ENCODE measurements at regions not wholly inside any gene's neighbourhood (a gene's known extent, or its start where the extent isn't known, plus 50 kb on each side); places are given as distances from the start of the nearest gene placed in this dataset.
"Not testable (repeated sequence)": the region's sequence is repeated elsewhere in the genome, so short reads cannot be mapped to it uniquely, and the experiment has no call there.

DNA sequence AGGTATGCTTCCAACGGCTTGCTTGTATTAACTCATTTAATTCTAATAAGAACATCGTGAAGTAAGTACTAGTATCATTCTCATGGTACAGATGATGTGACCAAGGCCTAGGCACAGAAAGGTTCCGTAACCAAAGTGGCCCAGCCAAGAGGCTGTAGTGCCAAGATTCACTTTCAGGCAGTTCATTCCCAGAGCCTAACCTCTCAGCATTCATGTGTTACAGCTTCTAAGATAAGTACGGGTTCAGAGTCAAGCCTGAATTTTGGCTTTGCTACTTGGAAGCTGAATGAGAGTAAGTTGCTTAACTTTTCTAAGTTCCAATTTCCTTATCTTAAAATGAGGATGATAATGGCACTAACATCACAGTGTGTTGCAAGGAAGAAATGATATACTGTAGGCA is 379.9 kb downstream of the AEBP2 start:
- FAIRE-seq (no peak), DNase-seq (ENCODE audit: insufficient read length, low spot score) (no peak)
- no peak for TF ChIP-seq POLR2AphosphoS5 (IDR thresholded peaks at IDR 0.05; ENCODE audit: low read depth, low read length)
- TF ChIP-seq POLR2A (IDR thresholded peaks at IDR 0.05; ENCODE audit: low read depth, low read length): no peak
- no peak for TF ChIP-seq POU2F2 (IDR thresholded peaks at IDR 0.05; ENCODE audit: low read depth, low read length)
- no peak for TF ChIP-seq SPI1 (IDR thresholded peaks at IDR 0.05; ENCODE audit: low read depth, low read length)
- no peak for TF ChIP-seq PAX5 (IDR thresholded peaks at IDR 0.05; ENCODE audit: insufficient read depth, low read length, severe bottlenecking)
- TF ChIP-seq TAF1 (IDR thresholded peaks at IDR 0.05; ENCODE audit: low read depth, low read length): no peak

DNA sequence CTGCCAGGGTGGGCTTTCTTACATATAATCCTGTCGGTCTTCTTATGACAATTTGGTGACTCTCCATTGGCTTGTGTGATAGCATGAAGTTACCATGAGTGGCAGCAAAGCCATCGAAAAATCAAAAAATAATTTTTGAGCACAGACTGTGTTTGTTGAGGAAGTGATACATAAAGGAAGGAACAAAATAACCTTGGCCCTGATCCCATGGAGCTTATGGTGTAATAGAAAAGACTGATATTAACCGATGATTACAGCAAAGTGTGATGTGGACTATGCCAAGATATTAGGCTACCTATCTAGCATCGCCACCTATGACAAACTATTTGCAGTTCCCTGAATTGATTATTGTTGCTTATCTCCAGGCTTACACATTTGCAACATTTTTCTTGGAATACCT is 383.2 kb downstream of the AEBP2 start:
- TF ChIP-seq POU2F2 (IDR thresholded peaks at IDR 0.05; ENCODE audit: low read depth, low read length) (no peak), TAF1 (IDR thresholded peaks at IDR 0.05; ENCODE audit: low read depth, low read length) (no peak), POLR2A (IDR thresholded peaks at IDR 0.05; ENCODE audit: low read depth, low read length) (no peak), PAX5 (IDR thresholded peaks at IDR 0.05; ENCODE audit: insufficient read depth, low read length, severe bottlenecking) (no peak), POLR2AphosphoS5 (IDR thresholded peaks at IDR 0.05; ENCODE audit: low read depth, low read length) (no peak), SPI1 (IDR thresholded peaks at IDR 0.05; ENCODE audit: low read depth, low read length) (no peak)
- FAIRE-seq: no peak
- no peak for DNase-seq (ENCODE audit: insufficient read length, low spot score)

DNA sequence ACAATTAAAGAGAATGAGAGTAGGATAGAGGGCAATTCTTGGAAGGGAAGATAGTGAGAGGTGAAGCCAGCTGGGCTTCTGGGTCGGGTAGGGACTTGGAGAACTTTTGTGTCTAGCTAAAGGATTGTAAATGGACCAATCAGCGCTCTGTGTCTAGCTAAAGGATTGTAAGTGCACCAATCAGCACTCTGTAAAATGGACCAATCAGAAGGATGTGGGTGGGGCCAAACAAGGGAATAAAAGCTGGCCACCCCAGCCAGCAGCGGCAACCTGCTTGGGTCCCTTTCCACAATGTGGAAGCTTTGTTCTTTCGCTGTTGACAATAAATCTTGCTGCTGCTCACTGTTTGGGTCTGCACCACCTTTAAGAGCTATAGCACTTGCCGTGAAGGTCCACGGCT is 384.0 kb downstream of the AEBP2 start:
- DNase-seq (ENCODE audit: insufficient read length, low spot score); FAIRE-seq: not testable (repeated sequence)

DNA sequence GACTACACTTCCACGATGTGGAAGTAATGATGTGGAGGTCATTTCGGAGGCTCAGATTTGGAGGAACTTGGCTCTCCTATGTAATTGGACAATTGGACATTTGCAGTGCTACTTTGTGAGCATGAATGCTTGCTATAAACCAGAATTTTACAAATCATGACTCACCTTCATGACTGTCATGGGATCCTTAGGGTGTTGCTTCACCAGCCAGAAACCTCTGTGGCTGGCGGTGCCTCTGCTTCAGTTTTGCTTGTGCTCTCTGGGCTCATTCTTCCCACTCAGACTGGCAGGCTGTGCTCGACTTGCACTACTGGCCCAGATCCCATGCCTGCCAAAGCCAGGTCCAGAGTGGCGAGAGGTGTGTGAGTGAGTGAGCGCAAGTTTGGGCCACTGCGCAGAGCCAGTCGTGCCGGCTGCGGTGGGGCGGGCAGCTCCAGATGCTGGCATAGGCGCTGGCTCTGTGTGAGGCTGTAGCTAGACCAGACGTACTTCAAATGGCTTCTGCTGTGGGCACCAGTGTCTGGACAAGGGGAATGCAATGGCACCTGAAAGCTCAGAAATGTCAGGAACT is 387.8 kb downstream of the AEBP2 start:
- FAIRE-seq (no peak), DNase-seq (ENCODE audit: insufficient read length, low spot score) (no peak)
- no peak for TF ChIP-seq TAF1 (IDR thresholded peaks at IDR 0.05; ENCODE audit: low read depth, low read length)
- no peak for TF ChIP-seq PAX5 (IDR thresholded peaks at IDR 0.05; ENCODE audit: insufficient read depth, low read length, severe bottlenecking)
- TF ChIP-seq SPI1 (IDR thresholded peaks at IDR 0.05; ENCODE audit: low read depth, low read length): no peak
- no peak for TF ChIP-seq POLR2A (IDR thresholded peaks at IDR 0.05; ENCODE audit: low read depth, low read length)
- TF ChIP-seq POU2F2 (IDR thresholded peaks at IDR 0.05; ENCODE audit: low read depth, low read length): no peak
- TF ChIP-seq POLR2AphosphoS5 (IDR thresholded peaks at IDR 0.05; ENCODE audit: low read depth, low read length): no peak

DNA sequence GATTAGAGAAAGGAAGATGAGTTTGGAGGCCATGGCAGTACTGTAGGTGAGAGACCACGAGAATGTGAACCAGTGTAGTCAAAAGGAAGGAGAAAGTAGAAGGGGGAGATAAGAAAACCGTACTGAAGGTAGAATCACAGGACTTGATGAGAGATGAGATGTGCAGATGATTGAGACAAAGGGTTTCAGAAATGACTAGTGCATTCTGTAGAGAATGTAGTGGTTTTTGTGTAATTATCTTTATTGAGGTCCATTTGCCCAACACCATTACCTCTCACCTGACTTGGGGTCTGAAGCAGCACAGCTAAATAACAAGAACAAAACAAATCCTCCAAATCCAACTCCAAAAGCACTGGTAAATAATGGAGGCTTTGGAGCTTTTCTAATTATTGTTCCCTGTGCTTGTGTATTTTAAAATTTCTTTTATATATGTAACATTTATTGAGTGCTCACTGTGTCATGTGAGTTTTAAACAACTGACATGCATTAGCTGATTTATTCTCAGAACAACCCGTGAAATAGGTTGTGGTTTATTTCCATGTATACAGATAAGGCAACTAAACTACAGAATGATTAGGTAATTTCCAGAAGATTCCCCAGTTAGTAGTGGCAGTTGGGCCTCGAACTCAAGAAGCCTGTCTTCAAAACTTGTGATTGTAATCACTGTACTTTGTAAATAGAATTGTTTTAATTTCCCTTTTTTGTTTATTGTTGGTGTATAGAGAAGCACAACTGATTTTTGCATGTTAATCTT is 390.0 kb downstream of the AEBP2 start:
- FAIRE-seq (no peak), DNase-seq (ENCODE audit: insufficient read length, low spot score) (no peak)
- TF ChIP-seq SPI1 (IDR thresholded peaks at IDR 0.05; ENCODE audit: low read depth, low read length): no peak
- TF ChIP-seq TAF1 (IDR thresholded peaks at IDR 0.05; ENCODE audit: low read depth, low read length): no peak
- no peak for TF ChIP-seq POLR2A (IDR thresholded peaks at IDR 0.05; ENCODE audit: low read depth, low read length)
- no peak for TF ChIP-seq POU2F2 (IDR thresholded peaks at IDR 0.05; ENCODE audit: low read depth, low read length)
- TF ChIP-seq POLR2AphosphoS5 (IDR thresholded peaks at IDR 0.05; ENCODE audit: low read depth, low read length): no peak
- TF ChIP-seq PAX5 (IDR thresholded peaks at IDR 0.05; ENCODE audit: insufficient read depth, low read length, severe bottlenecking): no peak

DNA sequence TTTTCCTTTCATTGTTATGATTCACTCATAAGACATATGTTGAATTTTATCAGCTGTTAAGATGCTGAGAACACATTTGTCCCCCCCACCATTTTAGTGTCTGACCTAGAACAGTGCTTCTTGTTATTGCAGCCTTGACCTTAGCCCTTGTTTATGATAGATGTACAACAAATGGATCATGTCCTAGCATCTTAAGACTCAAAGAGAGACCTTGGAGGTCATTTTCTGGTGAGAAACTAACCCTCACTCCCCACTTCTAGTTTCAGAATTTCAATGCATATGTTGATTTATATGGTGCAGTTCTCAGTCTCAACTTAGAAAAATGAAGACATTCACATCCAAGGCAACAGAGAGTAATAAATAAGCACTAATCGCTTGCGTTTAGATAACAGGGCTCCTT is 391.2 kb downstream of the AEBP2 start:
- FAIRE-seq (no peak), DNase-seq (ENCODE audit: insufficient read length, low spot score) (no peak)
- TF ChIP-seq PAX5 (IDR thresholded peaks at IDR 0.05; ENCODE audit: insufficient read depth, low read length, severe bottlenecking) (no peak), POLR2A (IDR thresholded peaks at IDR 0.05; ENCODE audit: low read depth, low read length) (no peak), SPI1 (IDR thresholded peaks at IDR 0.05; ENCODE audit: low read depth, low read length) (no peak), TAF1 (IDR thresholded peaks at IDR 0.05; ENCODE audit: low read depth, low read length) (no peak)

DNA sequence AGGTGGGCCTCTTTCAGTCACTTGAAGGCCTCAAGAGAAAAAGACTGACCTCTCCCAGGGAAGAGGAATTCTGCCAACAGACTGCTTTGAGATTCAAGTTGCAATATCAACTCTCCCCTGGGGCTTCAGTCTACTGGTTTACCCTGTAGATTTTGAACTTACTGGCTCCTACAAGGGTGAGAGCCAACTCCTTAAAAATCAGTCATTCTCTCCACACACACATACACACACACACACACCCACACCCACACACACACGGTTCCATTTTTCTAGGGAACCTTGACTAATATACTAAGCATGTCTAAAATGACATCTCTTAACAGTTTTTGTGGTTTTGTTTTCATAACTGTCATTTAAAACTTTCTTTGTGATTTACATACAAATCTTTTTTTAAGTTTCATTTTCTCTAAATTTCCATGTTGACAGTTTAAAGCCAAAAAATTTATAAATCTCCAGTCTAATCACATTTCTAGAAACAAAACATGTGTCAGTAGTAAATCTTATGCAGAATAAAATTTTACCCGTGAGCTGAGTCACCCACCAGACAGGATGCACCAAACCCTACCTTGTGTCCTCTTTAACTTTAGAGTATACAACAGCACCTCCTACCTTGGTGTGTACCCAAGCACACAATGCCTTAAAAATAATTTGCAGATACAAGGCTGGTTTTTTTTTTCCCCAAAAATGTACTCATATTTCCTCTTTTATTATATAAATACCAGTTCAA is 394.6 kb downstream of the AEBP2 start:
- TF ChIP-seq POU2F2 (IDR thresholded peaks at IDR 0.05; ENCODE audit: low read depth, low read length): no peak
- no peak for TF ChIP-seq TAF1 (IDR thresholded peaks at IDR 0.05; ENCODE audit: low read depth, low read length)
- TF ChIP-seq POLR2AphosphoS5 (IDR thresholded peaks at IDR 0.05; ENCODE audit: low read depth, low read length): no peak
- no peak for TF ChIP-seq PAX5 (IDR thresholded peaks at IDR 0.05; ENCODE audit: insufficient read depth, low read length, severe bottlenecking)
- DNase-seq (ENCODE audit: insufficient read length, low spot score): no peak
- no peak for FAIRE-seq

DNA sequence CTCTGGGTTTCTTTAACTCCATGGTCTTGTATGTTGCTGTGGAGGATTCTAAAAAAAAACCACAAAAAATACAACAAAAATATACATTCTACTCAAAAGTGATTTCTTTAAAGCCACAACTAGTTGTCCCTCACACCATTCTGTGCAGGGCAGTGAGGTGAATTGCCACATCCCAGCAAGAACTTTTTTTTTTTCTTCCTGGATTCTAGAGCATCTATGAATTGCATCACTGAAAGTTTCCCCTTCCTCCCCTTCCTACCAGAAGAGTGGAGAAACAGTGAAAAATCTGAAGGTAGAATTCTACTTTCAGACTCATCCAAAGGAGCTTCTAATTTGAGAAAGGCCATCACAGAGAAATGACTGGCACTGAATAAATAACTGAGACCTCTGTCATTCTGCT is 395.3 kb downstream of the AEBP2 start:
- DNase-seq (ENCODE audit: insufficient read length, low spot score) (no peak), FAIRE-seq (no peak)
- no peak for TF ChIP-seq TAF1 (IDR thresholded peaks at IDR 0.05; ENCODE audit: low read depth, low read length)
- no peak for TF ChIP-seq POU2F2 (IDR thresholded peaks at IDR 0.05; ENCODE audit: low read depth, low read length)
- no peak for TF ChIP-seq PAX5 (IDR thresholded peaks at IDR 0.05; ENCODE audit: insufficient read depth, low read length, severe bottlenecking)
- no peak for TF ChIP-seq SPI1 (IDR thresholded peaks at IDR 0.05; ENCODE audit: low read depth, low read length)
- no peak for TF ChIP-seq POLR2AphosphoS5 (IDR thresholded peaks at IDR 0.05; ENCODE audit: low read depth, low read length)
- no peak for TF ChIP-seq POLR2A (IDR thresholded peaks at IDR 0.05; ENCODE audit: low read depth, low read length)

DNA sequence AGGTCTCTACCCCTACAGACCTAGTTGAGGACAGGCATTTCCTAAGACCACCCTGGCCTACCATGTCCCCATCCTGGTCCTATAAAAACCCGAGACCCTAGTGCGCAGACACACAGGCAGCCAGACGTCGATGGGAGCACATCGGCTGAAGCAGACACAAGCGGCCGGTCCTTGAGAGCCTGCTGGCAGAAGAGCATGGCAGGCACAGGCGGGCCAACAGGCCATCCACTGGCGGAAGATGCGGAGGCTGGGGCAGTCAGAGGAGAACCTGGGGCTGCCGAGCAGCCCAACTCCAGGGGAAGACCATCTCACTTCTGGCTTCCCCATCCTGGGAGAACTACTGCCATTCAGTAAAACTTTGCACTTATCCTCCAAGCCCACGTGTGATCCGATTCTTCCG is 396.8 kb downstream of the AEBP2 start:
- FAIRE-seq (no peak), DNase-seq (ENCODE audit: insufficient read length, low spot score) (no peak)
- no peak for TF ChIP-seq PAX5 (IDR thresholded peaks at IDR 0.05; ENCODE audit: insufficient read depth, low read length, severe bottlenecking)
- TF ChIP-seq TAF1 (IDR thresholded peaks at IDR 0.05; ENCODE audit: low read depth, low read length): no peak
- TF ChIP-seq POLR2AphosphoS5 (IDR thresholded peaks at IDR 0.05; ENCODE audit: low read depth, low read length): no peak
- no peak for TF ChIP-seq POU2F2 (IDR thresholded peaks at IDR 0.05; ENCODE audit: low read depth, low read length)
- TF ChIP-seq SPI1 (IDR thresholded peaks at IDR 0.05; ENCODE audit: low read depth, low read length): no peak
- TF ChIP-seq POLR2A (IDR thresholded peaks at IDR 0.05; ENCODE audit: low read depth, low read length): no peak

Measured in GM12891 (cell line).